DOHH2 (cell line): ENCODE measurements at regions not wholly inside any gene's neighbourhood (a gene's known extent, or its start where the extent isn't known, plus 50 kb on each side); places are given as distances from the start of the nearest gene placed in this dataset.

ENCODE experiments used
- EZH2phosphoT487 ChIP-seq: fragments of 200-600 bp; sonication (generic); IDR thresholded peaks from 2 replicates; pipeline ENCODE4 v1.6.1; 2017; ENCODE audit warnings: borderline replicate concordance, mild to moderate bottlenecking, antibody characterized with exemption, low read length, moderate library complexity, mixed read lengths
- TF ChIP-seq, protein P1 (sequence below): fragments of 200-600 bp; sonication (generic); IDR thresholded peaks from one replicate; pipeline ENCODE4 v1.5.1; 2014; ENCODE audit warnings: antibody characterized with exemption, mild to moderate bottlenecking, low read depth, low read length; ENCODE audit not compliant: poor library complexity, severe bottlenecking

DNA sequence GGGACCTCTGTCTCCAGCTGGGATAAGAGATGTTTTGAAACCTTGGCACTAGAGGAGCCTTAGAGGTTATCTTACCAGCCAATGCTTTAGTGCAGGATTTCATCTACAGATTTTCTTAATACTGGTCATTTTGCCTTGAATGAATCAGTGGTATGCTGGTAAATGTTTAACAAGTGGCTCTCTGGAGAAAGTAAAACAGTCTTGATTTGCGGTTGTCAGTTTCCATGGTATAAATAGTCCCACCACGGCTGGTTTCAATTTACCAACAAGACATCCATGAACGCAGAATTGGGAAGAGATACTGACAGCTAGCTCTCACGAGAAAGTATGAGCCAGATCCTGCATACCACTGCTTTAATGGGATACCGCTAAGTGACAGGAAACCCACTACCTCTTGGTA is 56.7 kb upstream of the CXCL14 start:
- TF ChIP-seq, protein P1, sequence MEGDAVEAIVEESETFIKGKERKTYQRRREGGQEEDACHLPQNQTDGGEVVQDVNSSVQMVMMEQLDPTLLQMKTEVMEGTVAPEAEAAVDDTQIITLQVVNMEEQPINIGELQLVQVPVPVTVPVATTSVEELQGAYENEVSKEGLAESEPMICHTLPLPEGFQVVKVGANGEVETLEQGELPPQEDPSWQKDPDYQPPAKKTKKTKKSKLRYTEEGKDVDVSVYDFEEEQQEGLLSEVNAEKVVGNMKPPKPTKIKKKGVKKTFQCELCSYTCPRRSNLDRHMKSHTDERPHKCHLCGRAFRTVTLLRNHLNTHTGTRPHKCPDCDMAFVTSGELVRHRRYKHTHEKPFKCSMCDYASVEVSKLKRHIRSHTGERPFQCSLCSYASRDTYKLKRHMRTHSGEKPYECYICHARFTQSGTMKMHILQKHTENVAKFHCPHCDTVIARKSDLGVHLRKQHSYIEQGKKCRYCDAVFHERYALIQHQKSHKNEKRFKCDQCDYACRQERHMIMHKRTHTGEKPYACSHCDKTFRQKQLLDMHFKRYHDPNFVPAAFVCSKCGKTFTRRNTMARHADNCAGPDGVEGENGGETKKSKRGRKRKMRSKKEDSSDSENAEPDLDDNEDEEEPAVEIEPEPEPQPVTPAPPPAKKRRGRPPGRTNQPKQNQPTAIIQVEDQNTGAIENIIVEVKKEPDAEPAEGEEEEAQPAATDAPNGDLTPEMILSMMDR = no peak
- no peak for TF ChIP-seq EZH2phosphoT487
